ENCODE measurements at regions not wholly inside any gene's neighbourhood (a gene's known extent, or its start where the extent isn't known, plus 50 kb on each side); places are given as distances from the start of the nearest gene placed in this dataset.
A peak's percentile ranks its signal among the peaks of the same experiment; 100 is the strongest.

DNA sequence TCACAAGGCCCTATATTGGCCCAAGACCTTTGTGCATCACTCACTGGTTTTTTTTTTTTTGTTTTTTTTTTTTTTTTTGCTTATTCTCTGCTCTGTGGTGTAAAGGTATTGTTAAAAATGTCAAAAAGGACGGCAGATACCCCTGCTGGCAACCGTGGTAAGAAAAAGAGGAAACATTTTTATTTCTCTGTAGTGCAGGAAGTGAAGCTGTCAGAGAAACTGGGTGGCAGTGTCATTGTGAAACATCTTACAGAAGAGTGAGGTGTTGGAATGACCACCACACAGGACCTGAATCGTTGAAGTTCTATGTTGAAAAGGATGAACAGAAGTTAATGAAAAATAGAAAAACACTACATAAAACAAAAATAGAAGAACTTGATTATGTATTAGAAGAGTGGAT lies 346.4 kb downstream of the FGF9 start:
- peaks cover 0 to 12% (median 6%) of the 10 kb centered on the region in 10 experiments; a peak in 12 of 20 replicates for H3K4me1 ChIP-seq
- peaks cover 11 to 18% (median 16%) of the 10 kb centered on the region in 11 experiments; a peak in 21 of 22 replicates for H3K9me3 ChIP-seq (replicated peaks in 1 of 11)
- no peaks in the 10 kb centered on the region for H3K27me3 ChIP-seq
- TF ChIP-seq Cebpa-rat (IDR thresholded peaks at IDR 0.05), result peak in 1 of 11 experiments; percentile 34; a peak in 1 of 22 replicates
- H3K4me3 ChIP-seq, result no peak overlapping the region
- H3K36me3 ChIP-seq, result peaks cover 0 to 6% (median 0%) of the 10 kb centered on the region in 11 experiments; a peak in 1 of 22 replicates
- H3K4me2 ChIP-seq, result peak overlapping the region in 6 of 11 experiments; percentile 26 to 58 (median 44); a peak in 10 of 22 replicates
- no peaks in the 10 kb centered on the region for H4K20me1 ChIP-seq
- peak overlapping the region in 1 of 11 experiments; percentile 32; a peak in 2 of 22 replicates for H3K27ac ChIP-seq
- no peak overlapping the region for H3K9ac ChIP-seq

DNA sequence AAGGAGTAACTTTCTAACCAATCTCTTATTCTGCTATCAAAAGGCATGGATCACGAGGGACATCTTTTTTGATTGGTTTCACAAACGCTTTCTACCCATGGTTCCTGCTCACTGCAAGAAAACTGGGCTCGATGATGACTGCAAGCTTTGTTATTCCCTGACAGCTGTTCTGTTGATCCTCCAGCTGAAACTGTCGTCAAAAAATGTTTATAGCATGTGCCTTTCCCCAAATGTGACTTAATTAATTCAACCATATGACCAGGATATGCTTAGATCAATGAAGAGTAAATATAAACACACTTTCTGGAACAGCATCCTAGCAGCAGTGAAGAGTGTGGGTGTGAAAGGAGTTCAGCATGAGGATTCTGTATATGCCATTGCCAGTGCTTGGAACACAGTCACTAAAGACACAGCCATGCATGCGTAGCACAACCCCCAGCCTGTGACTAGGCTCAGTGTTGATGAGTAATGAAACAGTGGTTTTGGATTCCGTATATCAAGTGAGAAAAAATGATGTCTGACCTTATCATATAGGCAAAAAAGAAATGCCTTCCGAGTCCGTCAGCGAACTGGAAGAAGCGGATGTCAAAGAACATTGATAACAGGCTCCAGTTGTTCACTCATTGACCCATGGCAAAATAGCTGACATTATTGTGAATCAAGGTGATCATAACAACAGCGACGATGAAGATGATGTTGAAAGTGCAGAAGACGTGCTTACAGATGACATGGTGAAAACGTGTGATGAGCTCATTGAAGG lies 347.4 kb downstream of the FGF9 start:
- H3K9me3 ChIP-seq (replicated peaks in 1 of 11), result peaks cover 11 to 18% (median 16%) of the 10 kb centered on the region in 11 experiments; a peak in 21 of 22 replicates
- H3K4me2 ChIP-seq, result no peak overlapping the region
- no peaks in the 10 kb centered on the region for H3K27me3 ChIP-seq
- no peak overlapping the region for H3K4me3 ChIP-seq
- peaks cover 0 to 12% (median 6%) of the 10 kb centered on the region in 10 experiments; a peak in 12 of 20 replicates for H3K4me1 ChIP-seq
- no peak for TF ChIP-seq Cebpa-rat (IDR thresholded peaks at IDR 0.05)
- H4K20me1 ChIP-seq, result no peaks in the 10 kb centered on the region
- H3K9ac ChIP-seq, result no peak overlapping the region
- 0 out of 22 replicates have a peak overlapping the region, but pooled peaks of 1 of the 11 experiments have one; percentile 1 for H3K27ac ChIP-seq
- peaks cover 0 to 6% (median 0%) of the 10 kb centered on the region in 11 experiments; a peak in 1 of 22 replicates for H3K36me3 ChIP-seq

DNA sequence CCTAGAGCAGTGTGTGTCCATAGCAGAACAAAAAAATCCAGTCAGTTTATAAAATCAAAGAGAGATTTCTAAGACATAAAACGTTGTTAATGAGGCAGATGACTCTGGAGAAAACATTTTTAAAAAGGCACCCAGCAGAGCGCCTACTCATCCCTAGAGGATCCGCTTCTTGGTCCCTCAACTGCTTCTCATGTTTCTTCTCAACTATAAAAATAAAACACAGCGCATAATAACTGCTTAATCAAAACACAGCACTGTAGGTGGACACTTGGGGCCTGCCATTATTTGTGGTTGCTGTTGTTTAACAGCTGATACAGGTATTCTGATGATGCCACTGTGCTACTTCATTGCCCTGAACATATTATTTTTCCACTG lies 347.9 kb downstream of the FGF9 start:
- Histone ChIP-seq H4K20me1 (no peaks in the 10 kb centered on the region), H3K4me2 (no peak overlapping the region), H3K27ac (no peak overlapping the region), H3K9ac (no peak overlapping the region), H3K4me1 (peaks cover 0 to 12% (median 6%) of the 10 kb centered on the region in 10 experiments; a peak in 12 of 20 replicates), H3K4me3 (no peak overlapping the region), H3K9me3 (replicated peaks in 1 of 11) (peaks cover 11 to 18% (median 16%) of the 10 kb centered on the region in 11 experiments; a peak in 21 of 22 replicates), H3K27me3 (no peaks in the 10 kb centered on the region), H3K36me3 (peaks cover 0 to 6% (median 0%) of the 10 kb centered on the region in 11 experiments; a peak in 1 of 22 replicates)
- TF ChIP-seq Cebpa-rat (IDR thresholded peaks at IDR 0.05), result no peak

DNA sequence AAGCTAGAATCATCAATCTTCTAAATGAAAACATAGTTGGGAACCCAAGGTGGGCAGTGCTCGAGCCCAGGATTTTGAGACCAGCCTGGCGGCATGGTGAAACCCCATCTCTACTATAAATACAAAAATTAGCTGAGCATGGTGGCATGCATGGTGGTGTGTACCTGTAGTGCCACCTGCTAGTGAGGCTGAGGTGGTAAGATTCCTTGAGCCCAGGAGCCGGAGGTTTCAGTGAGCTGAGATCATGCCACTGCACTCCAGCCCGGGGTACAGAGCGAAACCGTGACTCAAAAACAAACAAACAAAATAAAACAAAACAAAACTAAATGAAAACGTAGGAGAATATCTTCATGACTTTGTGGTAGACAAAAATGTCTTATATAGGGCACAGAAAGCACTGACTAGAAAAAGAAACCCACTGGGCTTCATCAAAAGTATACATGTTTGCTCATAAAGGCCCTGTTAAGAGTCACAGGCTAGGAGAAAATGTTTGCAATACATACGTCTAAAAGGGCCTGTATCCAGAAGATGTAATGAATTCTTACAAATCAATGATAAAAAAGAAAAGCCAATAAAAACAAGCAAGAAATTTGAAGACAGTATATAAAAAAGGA lies 353.6 kb downstream of the FGF9 start:
- Histone ChIP-seq H3K4me2 (no peak overlapping the region), H3K9ac (no peak overlapping the region), H4K20me1 (no peaks in the 10 kb centered on the region), H3K36me3 (no peaks in the 10 kb centered on the region), H3K27me3 (no peaks in the 10 kb centered on the region), H3K27ac (no peak overlapping the region), H3K4me1 (no peaks in the 10 kb centered on the region), H3K4me3 (no peak overlapping the region), H3K9me3 (replicated peaks in 1 of 11) (no peaks in the 10 kb centered on the region)
- no peak for TF ChIP-seq Cebpa-rat (IDR thresholded peaks at IDR 0.05)

DNA sequence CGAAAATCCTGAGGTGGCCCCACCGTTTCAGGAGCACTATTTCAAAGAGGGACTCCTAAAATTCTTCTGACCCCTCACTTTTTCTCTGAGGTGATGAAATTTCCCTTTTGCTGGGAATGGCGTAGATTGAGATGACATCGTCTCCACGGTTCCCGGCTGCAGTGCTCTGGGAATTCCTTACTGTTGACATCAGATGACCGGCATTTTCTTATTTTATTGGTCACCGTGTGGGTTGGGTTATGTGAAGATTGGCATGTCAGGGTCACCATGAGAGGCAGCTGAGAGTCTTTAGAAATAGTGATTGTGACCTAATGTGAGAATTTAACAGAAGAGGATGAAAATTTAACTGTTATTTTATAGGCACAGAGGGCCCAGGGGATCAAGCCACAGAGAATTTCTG lies 356.7 kb downstream of the FGF9 start:
- Histone ChIP-seq H3K27ac (no peak overlapping the region), H3K27me3 (no peaks in the 10 kb centered on the region), H3K4me1 (no peaks in the 10 kb centered on the region), H4K20me1 (no peaks in the 10 kb centered on the region), H3K36me3 (no peaks in the 10 kb centered on the region), H3K9me3 (replicated peaks in 1 of 11) (no peaks in the 10 kb centered on the region), H3K4me3 (no peak overlapping the region), H3K9ac (no peak overlapping the region), H3K4me2 (no peak overlapping the region)
- no peak for TF ChIP-seq Cebpa-rat (IDR thresholded peaks at IDR 0.05)

DNA sequence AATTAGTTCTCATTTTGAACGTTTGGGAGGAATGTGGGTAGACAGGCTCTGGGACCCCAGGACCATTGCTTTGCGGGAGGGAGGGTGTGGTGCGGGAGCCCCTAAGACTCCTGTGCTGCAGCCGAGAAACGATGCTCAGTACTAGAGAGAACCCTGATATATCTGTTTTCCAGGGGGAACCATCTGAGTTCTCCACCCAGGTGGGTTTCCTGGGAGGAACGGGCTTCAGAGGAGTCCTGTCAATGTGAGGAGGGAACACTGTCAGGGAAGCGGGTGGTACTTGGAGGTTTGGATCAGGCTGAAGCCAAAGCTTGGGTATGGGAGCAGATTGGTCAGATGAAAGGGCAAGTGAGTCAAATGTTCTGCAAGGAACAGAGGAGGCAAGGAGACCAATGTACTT lies 358.0 kb downstream of the FGF9 start:
- Histone ChIP-seq H3K36me3 (no peaks in the 10 kb centered on the region), H3K4me3 (no peak overlapping the region), H3K27ac (no peak overlapping the region), H3K4me2 (no peak overlapping the region), H3K27me3 (no peaks in the 10 kb centered on the region), H3K9ac (no peak overlapping the region), H3K4me1 (no peaks in the 10 kb centered on the region), H3K9me3 (replicated peaks in 1 of 11) (no peaks in the 10 kb centered on the region), H4K20me1 (no peaks in the 10 kb centered on the region)
- TF ChIP-seq Cebpa-rat (IDR thresholded peaks at IDR 0.05), result no peak

DNA sequence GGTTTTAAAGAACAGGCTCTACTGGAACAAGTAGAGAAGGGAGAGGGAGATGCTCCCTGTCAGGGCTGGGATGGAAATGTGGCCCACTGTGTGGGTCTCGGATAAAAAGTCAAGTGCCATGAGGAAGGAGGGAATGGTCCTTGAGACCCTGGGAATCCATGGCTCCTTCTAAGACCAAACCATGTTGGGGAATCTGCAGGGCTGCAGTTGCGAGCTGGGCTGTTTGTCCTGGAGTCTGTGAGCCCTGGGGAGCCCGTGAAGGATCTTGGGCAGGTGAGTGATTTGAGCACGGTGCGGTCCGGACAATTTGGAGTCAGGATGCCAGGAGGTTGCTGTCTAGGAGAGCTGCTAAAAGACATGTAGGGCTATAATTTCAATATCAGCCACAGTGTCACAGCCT lies 359.4 kb downstream of the FGF9 start:
- no peaks in the 10 kb centered on the region for H3K4me1 ChIP-seq
- no peaks in the 10 kb centered on the region for H3K36me3 ChIP-seq
- no peaks in the 10 kb centered on the region for H3K9me3 ChIP-seq (replicated peaks in 1 of 11)
- no peak overlapping the region for H3K4me3 ChIP-seq
- no peak overlapping the region for H3K9ac ChIP-seq
- no peaks in the 10 kb centered on the region for H4K20me1 ChIP-seq
- no peak overlapping the region for H3K4me2 ChIP-seq
- no peak for TF ChIP-seq Cebpa-rat (IDR thresholded peaks at IDR 0.05)
- no peak overlapping the region for H3K27ac ChIP-seq
- no peaks in the 10 kb centered on the region for H3K27me3 ChIP-seq

DNA sequence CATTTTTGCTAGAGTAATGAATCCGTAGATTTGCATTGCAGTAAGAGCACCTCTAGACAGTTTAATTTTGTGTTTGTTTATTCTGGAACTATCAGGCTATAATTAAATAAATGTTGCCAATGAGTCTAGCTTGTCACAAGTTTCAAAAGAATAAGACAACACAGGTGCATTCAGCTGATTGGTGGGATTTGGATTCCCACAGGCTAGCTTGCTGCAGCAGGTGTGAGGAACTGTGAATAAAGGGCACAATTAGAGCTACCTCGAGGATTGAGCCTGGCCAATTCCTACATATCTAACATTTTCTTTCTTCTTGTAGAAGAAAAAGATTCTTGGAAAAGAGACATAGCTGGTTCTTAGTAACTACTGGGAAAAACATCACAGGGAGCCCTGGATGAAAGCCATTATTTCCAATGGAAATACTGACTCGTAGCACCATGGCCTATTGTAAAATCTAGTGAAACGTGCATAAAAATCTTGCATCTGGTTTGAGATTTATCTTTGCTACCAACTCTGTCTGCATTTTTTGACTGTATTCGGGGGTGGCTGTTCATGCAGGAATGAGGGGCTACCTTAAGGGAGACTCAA lies 360.9 kb downstream of the FGF9 start:
- Histone ChIP-seq H3K4me1 (no peaks in the 10 kb centered on the region), H3K36me3 (no peaks in the 10 kb centered on the region), H4K20me1 (no peaks in the 10 kb centered on the region), H3K27me3 (no peaks in the 10 kb centered on the region), H3K4me2 (no peak overlapping the region), H3K4me3 (no peak overlapping the region), H3K9ac (no peak overlapping the region), H3K9me3 (replicated peaks in 1 of 11) (no peaks in the 10 kb centered on the region), H3K27ac (no peak overlapping the region)
- TF ChIP-seq Cebpa-rat (IDR thresholded peaks at IDR 0.05), result no peak

DNA sequence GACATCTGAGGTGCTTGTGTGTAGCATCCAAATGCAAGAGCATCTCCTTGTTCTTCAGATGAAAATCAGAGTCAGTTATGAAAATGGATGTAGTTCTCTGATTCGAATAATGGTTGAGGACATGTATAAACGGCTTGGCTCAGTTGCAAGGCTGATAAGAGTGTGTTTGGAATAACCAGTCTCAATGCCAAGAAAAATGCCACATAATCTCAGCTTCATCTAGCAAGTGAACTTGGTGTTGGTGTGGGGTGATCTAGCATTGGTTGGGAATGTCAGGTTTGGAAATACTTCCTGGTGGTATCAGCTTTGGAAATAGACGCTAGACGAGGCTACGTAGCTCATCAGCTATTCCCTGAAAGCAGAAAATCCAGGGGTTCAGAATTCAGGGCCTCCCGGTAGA lies 362.0 kb downstream of the FGF9 start:
- Histone ChIP-seq H3K27ac (no peak overlapping the region), H3K27me3 (no peaks in the 10 kb centered on the region), H3K4me1 (no peaks in the 10 kb centered on the region), H3K9ac (no peak overlapping the region), H3K36me3 (no peaks in the 10 kb centered on the region), H3K4me2 (no peak overlapping the region), H3K9me3 (replicated peaks in 1 of 11) (no peaks in the 10 kb centered on the region), H4K20me1 (no peaks in the 10 kb centered on the region), H3K4me3 (no peak overlapping the region)
- no peak for TF ChIP-seq Cebpa-rat (IDR thresholded peaks at IDR 0.05)

Measured in BLaER1 treated with 17β-estradiol and CSF1 and Interleukin-3, amounts not matched to agents 10 nM and 100 nM (cell line).